ENCODE measurements at regions not wholly inside any gene's neighbourhood (a gene's known extent, or its start where the extent isn't known, plus 50 kb on each side); places are given as distances from the start of the nearest gene placed in this dataset.

- H3K9ac ChIP-seq (ENCODE audit: insufficient read depth, low read length, poor library complexity, severe bottlenecking) = no peak overlapping the region
- no peak overlapping the region for H2AFZ ChIP-seq (ENCODE audit: insufficient read depth, low read depth, low read length, poor library complexity, severe bottlenecking)
- no peak for DNase-seq
- peaks cover 13% of the 10 kb centered on the region for H3K4me1 Mint-ChIP-seq
- WGBS (ENCODE audit: insufficient coverage) = 91% methylated on average over 7 of the region's 10 CpGs
- no peaks in the 10 kb centered on the region for H3K79me2 ChIP-seq (ENCODE audit: insufficient read depth, low read length)
- intact Hi-C loops (cut with micrococcal nuclease) = no loop called here
- H3K9me3 Mint-ChIP-seq = peaks cover 0 to 3% (median 2%) of the 10 kb centered on the region in 7 donors
- no peak for TF ChIP-seq CTCF (IDR thresholded peaks at IDR 0.05)
- no peak overlapping the region for H3K4me2 ChIP-seq (replicated peaks; ENCODE audit: extremely low read depth, low read length, poor library complexity, severe bottlenecking)
- H4K20me1 ChIP-seq (ENCODE audit: insufficient read depth, low read length) = no peaks in the 10 kb centered on the region
- peak overlapping the region in 3 of 7 donors; percentile 16 to 52 (median 51) for H3K27ac Mint-ChIP-seq
- no peaks in the 10 kb centered on the region for H3K9me3 ChIP-seq (replicated peaks in 1 of 2; ENCODE audit: control insufficient read depth in 1 of 2, insufficient read depth in 1 of 2, low read length in 2 of 2)
- peaks cover 0 to 2% of the 10 kb centered on the region in 2 donors for H3K27me3 ChIP-seq (ENCODE audit: control insufficient read depth in 2 of 2, insufficient read depth in 2 of 2, low read length in 2 of 2)
- H3K4me3 Mint-ChIP-seq = no peak overlapping the region
- H3K4me1 ChIP-seq (ENCODE audit: control insufficient read depth in 1 of 2, insufficient read depth in 2 of 2, low read length in 2 of 2) = peaks cover 14 to 26% of the 10 kb centered on the region in 2 donors
- H3K36me3 ChIP-seq (replicated peaks in 1 of 2; ENCODE audit: control insufficient read depth in 1 of 2, insufficient read depth in 2 of 2, low read length in 2 of 2) = no peaks in the 10 kb centered on the region
- peaks cover 3 to 8% (median 5%) of the 10 kb centered on the region in 3 donors for H3K27me3 Mint-ChIP-seq (ENCODE audit: low read depth in 3 of 3)
- H3K4me3 ChIP-seq (replicated peaks in 1 of 3; ENCODE audit: low read depth in 2 of 3, low read length in 3 of 3) = no peak overlapping the region
- no peaks in the 10 kb centered on the region for H3K36me3 Mint-ChIP-seq
- H3K27ac ChIP-seq (ENCODE audit: low read depth in 1 of 2, low read length in 2 of 2) = no peak overlapping the region
Measured at GRCh38 chr5:168226012-168226411, 65.4 kb upstream of the WWC1 start.

GRCh38 chr5:168227001-168227400 is 64.4 kb upstream of the WWC1 start:
- Histone ChIP-seq H3K4me1 (ENCODE audit: control insufficient read depth in 1 of 2, insufficient read depth in 2 of 2, low read length in 2 of 2) (peaks cover 14 to 26% of the 10 kb centered on the region in 2 donors), H4K20me1 (ENCODE audit: insufficient read depth, low read length) (no peaks in the 10 kb centered on the region), H3K79me2 (ENCODE audit: insufficient read depth, low read length) (no peaks in the 10 kb centered on the region), H3K9ac (ENCODE audit: insufficient read depth, low read length, poor library complexity, severe bottlenecking) (no peak overlapping the region), H3K27me3 (ENCODE audit: control insufficient read depth in 2 of 2, insufficient read depth in 2 of 2, low read length in 2 of 2) (no peaks in the 10 kb centered on the region), H3K36me3 (replicated peaks in 1 of 2; ENCODE audit: control insufficient read depth in 1 of 2, insufficient read depth in 2 of 2, low read length in 2 of 2) (no peaks in the 10 kb centered on the region), H3K4me3 (replicated peaks in 1 of 3; ENCODE audit: low read depth in 2 of 3, low read length in 3 of 3) (no peak overlapping the region), H3K27ac (ENCODE audit: low read depth in 1 of 2, low read length in 2 of 2) (peak overlapping the region in 1 of 2 donors; percentile 15), H2AFZ (ENCODE audit: insufficient read depth, low read depth, low read length, poor library complexity, severe bottlenecking) (no peak overlapping the region), H3K9me3 (replicated peaks in 1 of 2; ENCODE audit: control insufficient read depth in 1 of 2, insufficient read depth in 1 of 2, low read length in 2 of 2) (no peaks in the 10 kb centered on the region), H3K4me2 (replicated peaks; ENCODE audit: extremely low read depth, low read length, poor library complexity, severe bottlenecking) (no peak overlapping the region)
- intact Hi-C loops (cut with micrococcal nuclease) = no loop called here
- peak overlapping the region in 3 of 7 donors; percentile 88 to 94 (median 88) for H3K27ac Mint-ChIP-seq
- peaks cover 0 to 6% (median 2%) of the 10 kb centered on the region in 7 donors for H3K9me3 Mint-ChIP-seq
- no peaks in the 10 kb centered on the region for H3K36me3 Mint-ChIP-seq
- no peak overlapping the region for H3K4me3 Mint-ChIP-seq
- H3K27me3 Mint-ChIP-seq (ENCODE audit: low read depth in 3 of 3) = peaks cover 3 to 6% (median 5%) of the 10 kb centered on the region in 3 donors
- H3K4me1 Mint-ChIP-seq = peaks cover 13% of the 10 kb centered on the region
- WGBS (ENCODE audit: insufficient coverage) = 10% methylated on average over 2 of the region's 8 CpGs
- peak in 2 of 3 donors; percentile 61 to 76 for DNase-seq
- TF ChIP-seq CTCF (IDR thresholded peaks at IDR 0.05) = no peak

Data from CD14-positive monocyte (primary cell).